ENCODE measurements at regions not wholly inside any gene's neighbourhood (a gene's known extent, or its start where the extent isn't known, plus 50 kb on each side); places are given as distances from the start of the nearest gene placed in this dataset.

DNA sequence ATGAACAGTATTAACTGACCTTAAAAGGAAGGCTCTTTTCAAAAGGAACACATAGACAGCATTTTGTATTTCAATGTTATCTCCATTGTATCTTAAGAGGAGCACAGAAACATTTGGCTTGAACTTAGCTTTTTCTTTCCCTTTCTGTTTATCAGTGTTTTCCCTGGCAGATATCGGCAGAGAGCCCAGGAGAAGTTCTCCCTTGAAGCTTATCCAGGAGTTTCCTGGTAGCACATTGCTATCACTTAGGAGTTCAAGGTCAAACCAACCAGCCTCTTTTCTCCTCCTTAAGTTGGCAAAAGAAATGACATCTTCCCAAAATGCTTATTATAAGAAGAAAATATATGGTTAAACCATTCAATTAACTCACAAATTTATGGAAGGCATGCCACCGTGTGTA lies 344.6 kb upstream of the UBE2E2 start:
- no peak for FAIRE-seq
- POLR2A ChIA-PET: interaction anchor here (0.6 kb wide), 1 partner anchor 1152 kb away, joined by 6 read pairs; no protein-coding TSS in a partner anchor

GRCh38 chr3:22859618-22860017 lies 343.5 kb upstream of the UBE2E2 start:
- no peak overlapping the region for H3K4me2 ChIP-seq (ENCODE audit: insufficient read depth, low read length)
- CTCF ChIA-PET (ENCODE audit: low intra/inter-chr PET ratio): no interaction called here
- no peaks in the 10 kb centered on the region for H3K9me1 ChIP-seq (ENCODE audit: control insufficient read depth, insufficient read depth, low read length)
- DNase-seq (ENCODE audit: extremely low read depth in 1 of 4, low spot score in 3 of 4) (no peak), FAIRE-seq (no peak), ATAC-seq (no peak)
- H3K27ac ChIP-seq (ENCODE audit: extremely low read depth, low read depth, low read length): no peak overlapping the region
- H3K9ac ChIP-seq (ENCODE audit: insufficient read depth in 1 of 2, low read depth in 2 of 2, low read length in 2 of 2): no peak overlapping the region
- intact Hi-C loops (cut with micrococcal nuclease): no loop called here
- no peaks in the 10 kb centered on the region for H3K27me3 ChIP-seq (ENCODE audit: control insufficient read depth in 2 of 2, insufficient read depth in 2 of 2, low read length in 2 of 2)
- H3K79me2 ChIP-seq (ENCODE audit: control insufficient read depth, insufficient read depth, low read length): no peaks in the 10 kb centered on the region
- H3K4me1 ChIP-seq (replicated peaks in 1 of 2; ENCODE audit: control insufficient read depth in 2 of 2, insufficient read depth in 2 of 2, low read length in 2 of 2): no peaks in the 10 kb centered on the region
- no peak overlapping the region for H3K4me3 ChIP-seq
- no peaks in the 10 kb centered on the region for H3K36me3 ChIP-seq (ENCODE audit: control insufficient read depth, insufficient read depth, low read length)
- no peaks in the 10 kb centered on the region for H4K20me1 ChIP-seq (replicated peaks; ENCODE audit: control insufficient read depth, insufficient read depth, low read length)
- in situ Hi-C loops (cut with MboI): no loop called here
- H2AFZ ChIP-seq (ENCODE audit: low read depth, low read length): no peak overlapping the region
- no TSS peak for BruUV-seq (replicated peaks)
- POLR2A ChIA-PET: no interaction called here
- no peaks in the 10 kb centered on the region for H3K9me3 ChIP-seq (replicated peaks; ENCODE audit: control insufficient read depth, insufficient read depth, low read depth, low read length)
- TF ChIP-seq PRMT5 (CRISPR knock-in tag; IDR thresholded peaks at IDR 0.05): no peak
- TF ChIP-seq BCOR (IDR thresholded peaks at IDR 0.05): no peak
- no peak for TF ChIP-seq HLTF (IDR thresholded peaks at IDR 0.05)
- TF ChIP-seq TCF3 (CRISPR knock-in tag; IDR thresholded peaks at IDR 0.05): no peak
- no peak for TF ChIP-seq ZNF408 (CRISPR knock-in tag; IDR thresholded peaks at IDR 0.05; ENCODE audit: low read depth)
- TF ChIP-seq ZNF197 (CRISPR knock-in tag; IDR thresholded peaks at IDR 0.05; ENCODE audit: low read depth): no peak
- TF ChIP-seq NEUROD1 (IDR thresholded peaks at IDR 0.05; ENCODE audit: borderline replicate concordance, low read depth, low read length, partially characterized antibody): no peak
- TF ChIP-seq TAF1 (IDR thresholded peaks at IDR 0.05; ENCODE audit: control insufficient read depth, extremely low read depth, insufficient read depth, low read length, severe bottlenecking): no peak
- no peak for TF ChIP-seq CLOCK (CRISPR knock-in tag; IDR thresholded peaks at IDR 0.05; ENCODE audit: borderline replicate concordance)
- TF ChIP-seq MTA1 (IDR thresholded peaks at IDR 0.05; ENCODE audit: borderline replicate concordance): no peak

More for the DNA sequence above, 344.6 kb upstream of the UBE2E2 start:
- Histone ChIP-seq H3K36me3 (ENCODE audit: control insufficient read depth, insufficient read depth, low read length) (no peaks in the 10 kb centered on the region), H3K27ac (ENCODE audit: extremely low read depth, low read depth, low read length) (no peak overlapping the region), H4K20me1 (replicated peaks; ENCODE audit: control insufficient read depth, insufficient read depth, low read length) (no peaks in the 10 kb centered on the region), H3K27me3 (ENCODE audit: control insufficient read depth in 2 of 2, insufficient read depth in 2 of 2, low read length in 2 of 2) (no peaks in the 10 kb centered on the region), H3K4me3 (no peak overlapping the region), H3K9me1 (ENCODE audit: control insufficient read depth, insufficient read depth, low read length) (no peaks in the 10 kb centered on the region), H3K79me2 (ENCODE audit: control insufficient read depth, insufficient read depth, low read length) (no peaks in the 10 kb centered on the region), H3K4me2 (ENCODE audit: insufficient read depth, low read length) (no peak overlapping the region), H3K9ac (ENCODE audit: insufficient read depth in 1 of 2, low read depth in 2 of 2, low read length in 2 of 2) (no peak overlapping the region), H3K9me3 (replicated peaks; ENCODE audit: control insufficient read depth, insufficient read depth, low read depth, low read length) (no peaks in the 10 kb centered on the region), H3K4me1 (replicated peaks in 1 of 2; ENCODE audit: control insufficient read depth in 2 of 2, insufficient read depth in 2 of 2, low read length in 2 of 2) (no peaks in the 10 kb centered on the region), H2AFZ (ENCODE audit: low read depth, low read length) (no peak overlapping the region)
- DNase-seq (ENCODE audit: extremely low read depth in 1 of 4, low spot score in 3 of 4): no peak
- CTCF ChIA-PET (ENCODE audit: low intra/inter-chr PET ratio): no interaction called here
- BruUV-seq (replicated peaks): no TSS peak
- TF ChIP-seq RHOXF2B (CRISPR knock-in tag; conservative IDR thresholded peaks at IDR 0.05): no peak
- TF ChIP-seq MEF2A (IDR thresholded peaks at IDR 0.05; ENCODE audit: control insufficient read depth, low read depth, low read length): no peak
- TF ChIP-seq MAX (CRISPR knock-in tag; IDR thresholded peaks at IDR 0.05): no peak
- TF ChIP-seq PHB2 (IDR thresholded peaks at IDR 0.05; ENCODE audit: low read depth): no peak
- no peak for TF ChIP-seq KLF6 (CRISPR knock-in tag; IDR thresholded peaks at IDR 0.05; ENCODE audit: borderline replicate concordance)
- TF ChIP-seq PYGO2 (tag; IDR thresholded peaks at IDR 0.05): no peak
- TF ChIP-seq ZNF507 (tag; conservative IDR thresholded peaks at IDR 0.05): no peak
- TF ChIP-seq, protein P1, sequence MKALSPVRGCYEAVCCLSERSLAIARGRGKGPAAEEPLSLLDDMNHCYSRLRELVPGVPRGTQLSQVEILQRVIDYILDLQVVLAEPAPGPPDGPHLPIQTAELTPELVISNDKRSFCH (CRISPR knock-in tag; IDR thresholded peaks at IDR 0.05): no peak
- TF ChIP-seq, protein P1 (tag; IDR thresholded peaks at IDR 0.05): no peak
- TF ChIP-seq PHB (CRISPR knock-in tag; IDR thresholded peaks at IDR 0.05): no peak
- no peak for TF ChIP-seq BACH1 (tag; IDR thresholded peaks at IDR 0.05)
- no peak for TF ChIP-seq TCF3 (CRISPR knock-in tag; IDR thresholded peaks at IDR 0.05)
- TF ChIP-seq ZBTB1 (CRISPR knock-in tag; IDR thresholded peaks at IDR 0.05; ENCODE audit: borderline replicate concordance, low read depth): no peak
- ATAC-seq: no peak
- intact Hi-C loops (cut with micrococcal nuclease): no loop called here
- 0% methylated on average over 2 of the region's 2 CpGs for WGBS (ENCODE audit: insufficient coverage, low coverage, missing lambda C conversion rate)
- in situ Hi-C loops (cut with MboI): no loop called here
